ENCODE measurements at regions not wholly inside any gene's neighbourhood (a gene's known extent, or its start where the extent isn't known, plus 50 kb on each side); places are given as distances from the start of the nearest gene placed in this dataset.

- no peak for ATAC-seq
- intact Hi-C loops (cut with DNase I), result no loop called here
- Histone ChIP-seq H3K27me3 (ENCODE audit: low read depth) (no peaks in the 10 kb centered on the region), H3K9me3 (no peaks in the 10 kb centered on the region), H3K4me3 (no peak overlapping the region), H3K36me3 (no peaks in the 10 kb centered on the region), H3K27ac (no peak overlapping the region), H3K4me1 (no peaks in the 10 kb centered on the region)
- no peak for DNase-seq
- TF ChIP-seq CTCF (IDR thresholded peaks at IDR 0.05), result no peak
These were observed 87.3 kb upstream of the DBX1 start for GRCh38 chr11:20247591-20248007.

GRCh38 chr11:20243974-20244373, 83.7 kb upstream of the DBX1 start:
- no peak for TF ChIP-seq CTCF (IDR thresholded peaks at IDR 0.05)
- Histone ChIP-seq H3K36me3 (no peaks in the 10 kb centered on the region), H3K27ac (no peak overlapping the region), H3K27me3 (ENCODE audit: low read depth) (no peaks in the 10 kb centered on the region), H3K4me3 (no peak overlapping the region), H3K9me3 (no peaks in the 10 kb centered on the region), H3K4me1 (no peaks in the 10 kb centered on the region)
- DNase-seq (no peak), ATAC-seq (no peak)
- intact Hi-C loops (cut with DNase I), result no loop called here

- TF ChIP-seq CTCF (IDR thresholded peaks at IDR 0.05), result no peak
These were observed 78.4 kb upstream of the DBX1 start for GRCh38 chr11:20238712-20239111.

GRCh38 chr11:20235164-20235563, 74.9 kb upstream of the DBX1 start:
- intact Hi-C loops (cut with DNase I), result no loop called here
- no peak for TF ChIP-seq CTCF (IDR thresholded peaks at IDR 0.05)
- Histone ChIP-seq H3K27me3 (ENCODE audit: low read depth) (no peaks in the 10 kb centered on the region), H3K4me1 (no peaks in the 10 kb centered on the region), H3K9me3 (peaks cover 7% of the 10 kb centered on the region), H3K27ac (no peak overlapping the region), H3K4me3 (no peak overlapping the region), H3K36me3 (no peaks in the 10 kb centered on the region)
- no peak for DNase-seq
- ATAC-seq, result no peak

More at GRCh38 chr11:20238712-20239111, 78.4 kb upstream of the DBX1 start:
- Histone ChIP-seq H3K4me3 (no peak overlapping the region), H3K36me3 (no peaks in the 10 kb centered on the region), H3K9me3 (no peaks in the 10 kb centered on the region), H3K27me3 (ENCODE audit: low read depth) (no peaks in the 10 kb centered on the region), H3K4me1 (no peaks in the 10 kb centered on the region), H3K27ac (no peak overlapping the region)
- no peak for DNase-seq
- peak; percentile 40 to 61 for ATAC-seq
- intact Hi-C loops (cut with DNase I), result no loop called here

- Histone ChIP-seq H3K27me3 (ENCODE audit: low read depth) (no peaks in the 10 kb centered on the region), H3K4me1 (no peaks in the 10 kb centered on the region), H3K4me3 (no peak overlapping the region), H3K36me3 (no peaks in the 10 kb centered on the region), H3K9me3 (peaks cover 16% of the 10 kb centered on the region), H3K27ac (no peak overlapping the region)
- ATAC-seq, result no peak
- no peak for TF ChIP-seq CTCF (IDR thresholded peaks at IDR 0.05)
- no peak for DNase-seq
- intact Hi-C loops (cut with DNase I), result no loop called here
These were observed 67.4 kb upstream of the DBX1 start for GRCh38 chr11:20227631-20228030.

- Histone ChIP-seq H3K9me3 (peaks cover 16% of the 10 kb centered on the region), H3K27me3 (ENCODE audit: low read depth) (no peaks in the 10 kb centered on the region), H3K4me1 (no peaks in the 10 kb centered on the region), H3K27ac (no peak overlapping the region), H3K4me3 (no peak overlapping the region), H3K36me3 (no peaks in the 10 kb centered on the region)
- intact Hi-C loops (cut with DNase I), result no loop called here
- no peak for TF ChIP-seq CTCF (IDR thresholded peaks at IDR 0.05)
- ATAC-seq, result no peak
- DNase-seq, result no peak
These were observed 66.7 kb upstream of the DBX1 start for GRCh38 chr11:20226933-20227332.
